PFSK-1 (cell line): ENCODE measurements at regions not wholly inside any gene's neighbourhood (a gene's known extent, or its start where the extent isn't known, plus 50 kb on each side); places are given as distances from the start of the nearest gene placed in this dataset.

Experiments used
- FOXP2 ChIP-seq: optimal IDR thresholded peaks from 2 replicates; pipeline ENCODE3; 2011; ENCODE audit warnings: borderline replicate concordance, control low read depth, inconsistent platforms; ENCODE audit not compliant: insufficient read depth; ENCODE audit errors: extremely low read length, extremely low read depth
- POLR2AphosphoS5 ChIP-seq: IDR thresholded peaks from 2 replicates; pipeline ENCODE4 v1.6.1; 2012; ENCODE audit warnings: low read depth, mild to moderate bottlenecking, control low read depth, low read length, moderate library complexity
- REST ChIP-seq, 2 experiments: IDR thresholded peaks; 2 replicates each; pipeline versions ENCODE4 v1.6.1 to v1.8.0; 2011 to 2012; ENCODE audit warnings: low read depth in 2 of 2, low read length in 2 of 2, control low read depth in 1 of 2, inconsistent platforms in 1 of 2, mild to moderate bottlenecking in 1 of 2, moderate library complexity in 1 of 2; ENCODE audit not compliant: insufficient read depth in 1 of 2
- SIN3A ChIP-seq: IDR thresholded peaks from 2 replicates; pipeline ENCODE4 v1.6.1; 2012; ENCODE audit warnings: mild to moderate bottlenecking, low read length, moderate library complexity, borderline replicate concordance; ENCODE audit not compliant: insufficient read depth
- TAF1 ChIP-seq: IDR thresholded peaks from 2 replicates; pipeline ENCODE4 v1.6.1; 2012; ENCODE audit warnings: low read length, control low read depth, borderline replicate concordance; ENCODE audit not compliant: insufficient read depth

GRCh38 chr18:30705943-30706342 lies 336.6 kb downstream of the DSC3 start:
- no peak for TF ChIP-seq SIN3A
- no peak for TF ChIP-seq POLR2AphosphoS5
- TF ChIP-seq REST (IDR thresholded peaks at IDR 0.05; ENCODE audit: insufficient read depth in 1 of 2, low read depth in 2 of 2, low read length in 2 of 2), result no peak
- no peak for TF ChIP-seq FOXP2
- TF ChIP-seq TAF1, result no peak

GRCh38 chr18:30698571-30698970 lies 344.0 kb downstream of the DSC3 start:
- TF ChIP-seq POLR2AphosphoS5 (no peak), TAF1 (no peak), FOXP2 (no peak), SIN3A (no peak), REST (IDR thresholded peaks at IDR 0.05; ENCODE audit: insufficient read depth in 1 of 2, low read depth in 2 of 2, low read length in 2 of 2) (no peak)

- TF ChIP-seq TAF1 (no peak), POLR2AphosphoS5 (no peak), REST (IDR thresholded peaks at IDR 0.05; ENCODE audit: insufficient read depth in 1 of 2, low read depth in 2 of 2, low read length in 2 of 2) (no peak), FOXP2 (no peak), SIN3A (no peak)
Observed at GRCh38 chr18:30696201-30696600, 346.3 kb downstream of the DSC3 start.

GRCh38 chr18:30694773-30695172 lies 347.8 kb downstream of the DSC3 start:
- TF ChIP-seq POLR2AphosphoS5, result no peak
- TF ChIP-seq REST (IDR thresholded peaks at IDR 0.05; ENCODE audit: insufficient read depth in 1 of 2, low read depth in 2 of 2, low read length in 2 of 2), result no peak
- no peak for TF ChIP-seq TAF1
- TF ChIP-seq SIN3A, result no peak
- TF ChIP-seq FOXP2, result no peak

GRCh38 chr18:30689216-30689615 lies 353.3 kb downstream of the DSC3 start:
- TF ChIP-seq FOXP2, result no peak
- no peak for TF ChIP-seq TAF1
- no peak for TF ChIP-seq SIN3A
- TF ChIP-seq REST (IDR thresholded peaks at IDR 0.05; ENCODE audit: insufficient read depth in 1 of 2, low read depth in 2 of 2, low read length in 2 of 2), result no peak
- TF ChIP-seq POLR2AphosphoS5, result no peak
